ENCODE measurements at regions not wholly inside any gene's neighbourhood (a gene's known extent, or its start where the extent isn't known, plus 50 kb on each side); places are given as distances from the start of the nearest gene placed in this dataset.

- DNase-seq, result no peak
- no peak overlapping the region for H3K4me3 ChIP-seq (ENCODE audit: low read depth, low read length)
- TF ChIP-seq CTCF (IDR thresholded peaks at IDR 0.05; ENCODE audit: low read depth, low read length), result no peak
- no peaks in the 10 kb centered on the region for H3K9me3 ChIP-seq (ENCODE audit: severe bottlenecking)
- H3K27ac ChIP-seq, result no peak overlapping the region
- no peaks in the 10 kb centered on the region for H3K27me3 ChIP-seq (ENCODE audit: insufficient read depth, low read depth, severe bottlenecking)
- H3K36me3 ChIP-seq, result no peaks in the 10 kb centered on the region
These were observed 303.0 kb downstream of the TRIB2 start for GRCh38 chr2:13019781-13020180.

- Histone ChIP-seq H3K27ac (no peak overlapping the region), H3K4me3 (ENCODE audit: low read depth, low read length) (no peak overlapping the region), H3K27me3 (ENCODE audit: insufficient read depth, low read depth, severe bottlenecking) (no peaks in the 10 kb centered on the region), H3K36me3 (no peaks in the 10 kb centered on the region), H3K9me3 (ENCODE audit: severe bottlenecking) (no peaks in the 10 kb centered on the region)
- DNase-seq, result no peak
- no peak for TF ChIP-seq CTCF (IDR thresholded peaks at IDR 0.05; ENCODE audit: low read depth, low read length)
These were observed 303.7 kb downstream of the TRIB2 start for GRCh38 chr2:13020469-13020868.

GRCh38 chr2:13021470-13021957, 304.8 kb downstream of the TRIB2 start:
- Histone ChIP-seq H3K4me3 (ENCODE audit: low read depth, low read length) (no peak overlapping the region), H3K27me3 (ENCODE audit: insufficient read depth, low read depth, severe bottlenecking) (no peaks in the 10 kb centered on the region), H3K36me3 (no peaks in the 10 kb centered on the region), H3K27ac (no peak overlapping the region), H3K9me3 (ENCODE audit: severe bottlenecking) (no peaks in the 10 kb centered on the region)
- no peak for TF ChIP-seq CTCF (IDR thresholded peaks at IDR 0.05; ENCODE audit: low read depth, low read length)
- DNase-seq, result no peak

- DNase-seq, result no peak
- TF ChIP-seq CTCF (IDR thresholded peaks at IDR 0.05; ENCODE audit: low read depth, low read length), result no peak
- H3K27ac ChIP-seq, result no peak overlapping the region
- H3K27me3 ChIP-seq (ENCODE audit: insufficient read depth, low read depth, severe bottlenecking), result no peaks in the 10 kb centered on the region
- no peaks in the 10 kb centered on the region for H3K9me3 ChIP-seq (ENCODE audit: severe bottlenecking)
- H3K4me3 ChIP-seq (ENCODE audit: low read depth, low read length), result no peak overlapping the region
- H3K36me3 ChIP-seq, result no peaks in the 10 kb centered on the region
These were observed 313.9 kb downstream of the TRIB2 start for GRCh38 chr2:13030606-13031005.

GRCh38 chr2:13034861-13035260, 318.1 kb downstream of the TRIB2 start:
- no peaks in the 10 kb centered on the region for H3K9me3 ChIP-seq (ENCODE audit: severe bottlenecking)
- no peaks in the 10 kb centered on the region for H3K27me3 ChIP-seq (ENCODE audit: insufficient read depth, low read depth, severe bottlenecking)
- no peak overlapping the region for H3K27ac ChIP-seq
- DNase-seq, result no peak
- no peak overlapping the region for H3K4me3 ChIP-seq (ENCODE audit: low read depth, low read length)
- H3K36me3 ChIP-seq, result no peaks in the 10 kb centered on the region
- TF ChIP-seq CTCF (IDR thresholded peaks at IDR 0.05; ENCODE audit: low read depth, low read length), result no peak

GRCh38 chr2:13035866-13036265, 319.1 kb downstream of the TRIB2 start:
- no peaks in the 10 kb centered on the region for H3K36me3 ChIP-seq
- no peak for TF ChIP-seq CTCF (IDR thresholded peaks at IDR 0.05; ENCODE audit: low read depth, low read length)

More at GRCh38 chr2:13035866-13036265, 319.1 kb downstream of the TRIB2 start:
- peak; percentile 44 for DNase-seq
- Histone ChIP-seq H3K27ac (no peak overlapping the region), H3K4me3 (ENCODE audit: low read depth, low read length) (no peak overlapping the region), H3K27me3 (ENCODE audit: insufficient read depth, low read depth, severe bottlenecking) (no peaks in the 10 kb centered on the region), H3K9me3 (ENCODE audit: severe bottlenecking) (peaks cover 4% of the 10 kb centered on the region)
